ENCODE measurements at regions not wholly inside any gene's neighbourhood (a gene's known extent, or its start where the extent isn't known, plus 50 kb on each side); places are given as distances from the start of the nearest gene placed in this dataset.
"Not testable (repeated sequence)": the region's sequence is repeated elsewhere in the genome, so short reads cannot be mapped to it uniquely, and the experiment has no call there.

DNA sequence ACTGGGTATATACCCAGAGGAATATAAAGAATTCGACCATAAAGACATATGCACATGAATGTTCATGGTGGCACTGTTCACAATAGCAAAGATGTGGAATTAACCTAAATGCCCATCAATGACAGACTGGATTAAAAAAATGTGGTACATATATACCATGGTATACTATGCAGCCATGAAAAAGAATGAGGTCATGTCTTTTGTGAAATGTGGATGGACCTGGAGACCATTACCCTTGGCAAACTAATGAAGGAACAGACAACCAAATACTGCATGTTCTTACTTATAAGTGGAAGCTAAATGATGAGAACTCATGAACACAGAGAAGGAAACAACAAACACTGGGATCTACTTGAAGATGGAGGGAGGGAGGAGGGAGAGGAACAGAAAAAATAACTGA, 186.7 kb upstream of the SSTR4 start:
- DNase-seq (ENCODE audit: low read depth in 3 of 3): no peak

DNA sequence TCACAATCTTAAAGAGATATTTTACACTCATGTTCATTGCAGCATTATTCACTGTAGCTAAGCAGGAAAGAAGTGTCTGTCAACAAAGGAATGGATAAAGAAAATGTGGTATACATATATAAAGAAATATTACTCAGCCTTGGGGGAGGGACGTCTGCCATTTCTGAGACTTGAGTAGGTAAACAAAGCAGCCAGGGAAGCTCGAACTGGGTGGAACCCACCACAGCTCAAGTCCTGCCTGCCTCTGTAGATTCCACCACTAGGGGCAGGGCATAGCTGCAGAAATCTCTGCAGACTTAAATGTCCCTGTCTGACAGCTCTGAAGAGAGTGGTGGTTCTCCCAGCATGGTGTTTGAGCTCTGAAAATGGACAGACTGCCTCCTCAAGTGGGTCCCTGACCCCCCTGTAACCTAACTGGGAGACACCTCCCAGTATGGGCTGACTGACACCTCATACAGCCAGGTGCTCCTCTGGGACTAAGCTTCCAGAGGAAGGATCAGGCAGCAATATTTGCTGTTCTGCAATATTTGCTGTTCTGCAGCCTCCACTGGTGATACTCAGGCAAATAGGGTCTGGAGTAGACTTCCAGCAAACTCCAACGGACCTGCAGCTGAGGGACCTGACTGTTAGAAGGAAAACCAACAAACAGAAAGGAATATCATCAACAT, 183.3 kb upstream of the SSTR4 start:
- DNase-seq (ENCODE audit: low read depth in 3 of 3): not testable (repeated sequence)

DNA sequence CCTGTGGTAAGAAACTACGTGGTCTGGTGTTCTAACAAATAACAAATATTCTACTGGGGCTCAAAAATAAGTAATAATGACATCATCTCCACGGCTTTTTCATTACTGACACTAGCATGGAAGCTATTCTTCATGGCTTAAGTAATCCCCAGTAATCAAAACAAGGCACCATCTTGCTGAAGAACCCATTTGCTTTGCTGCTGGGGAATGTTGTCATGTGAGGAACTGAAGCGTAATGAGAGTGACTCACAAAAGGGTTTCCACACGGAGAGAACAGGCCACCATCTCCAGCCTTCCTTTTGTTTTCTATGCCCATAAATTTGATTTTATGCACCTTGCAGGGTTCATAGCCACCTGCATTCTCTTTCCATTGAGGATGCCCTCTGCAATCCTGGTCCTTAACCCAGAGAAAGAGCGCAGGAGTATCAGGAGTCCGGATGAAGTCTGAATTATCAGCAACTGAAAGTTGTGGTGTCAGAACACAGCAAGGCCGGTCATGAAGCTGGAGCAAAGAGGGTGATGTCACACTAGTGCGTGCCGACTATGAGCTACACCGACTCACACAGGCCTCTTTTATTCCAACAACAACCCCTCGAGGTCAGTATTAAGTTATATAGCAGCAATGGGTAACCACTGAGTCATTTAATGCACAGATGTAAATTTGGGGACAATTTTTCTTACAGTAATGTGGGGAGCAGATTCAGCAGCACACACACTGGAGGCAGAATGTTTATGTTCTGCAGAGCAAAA, 173.7 kb upstream of the SSTR4 start:
- no peak for DNase-seq (ENCODE audit: low read depth in 3 of 3)

DNA sequence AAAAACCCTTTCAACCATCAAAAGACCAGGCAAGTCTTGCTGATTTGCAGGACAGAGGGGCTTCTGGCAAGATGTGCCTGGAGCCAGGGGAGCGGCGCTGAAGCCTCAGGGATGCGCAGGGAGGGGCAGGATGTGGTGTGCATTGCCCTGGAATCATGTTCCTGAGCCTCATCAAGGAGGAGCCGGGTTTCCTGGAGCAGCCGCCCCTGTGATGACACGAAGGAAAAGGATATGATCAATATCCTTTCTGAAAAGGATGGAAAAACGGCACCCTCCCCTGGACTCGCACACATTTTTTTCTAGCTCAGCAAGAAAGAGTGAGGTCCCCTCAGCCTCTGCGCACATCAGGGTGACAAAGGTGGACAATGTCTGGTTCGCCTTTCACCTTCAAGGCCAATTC, 173.1 kb upstream of the SSTR4 start:
- no peak for DNase-seq (ENCODE audit: low read depth in 3 of 3)

DNA sequence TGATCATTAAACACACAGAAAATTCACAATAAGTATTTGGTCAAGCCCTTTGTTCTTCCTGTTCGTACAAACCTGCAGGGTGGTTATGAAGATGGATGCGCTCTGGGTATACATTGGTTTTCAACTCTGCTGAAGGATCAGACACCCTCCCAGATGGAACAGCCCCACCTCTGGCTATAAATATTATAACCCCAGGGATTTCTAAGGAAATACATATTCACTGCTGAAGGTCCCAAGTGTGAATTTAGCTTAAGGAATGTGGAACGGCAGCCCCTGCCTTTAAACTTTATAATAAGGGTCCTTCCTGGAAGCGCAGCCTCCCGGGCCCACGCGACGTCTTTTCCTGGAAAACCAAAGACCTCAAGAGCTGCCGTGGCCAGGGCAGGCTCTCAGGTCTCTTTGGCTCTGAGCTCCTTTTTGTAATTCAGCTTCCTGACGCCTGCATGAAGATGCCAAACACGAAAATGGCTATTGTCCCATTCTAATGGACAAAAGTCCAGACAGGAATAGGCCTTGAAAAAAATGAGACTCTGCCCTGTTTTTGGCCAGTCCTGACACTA, 172.4 kb upstream of the SSTR4 start:
- DNase-seq (ENCODE audit: low read depth in 3 of 3): no peak

DNA sequence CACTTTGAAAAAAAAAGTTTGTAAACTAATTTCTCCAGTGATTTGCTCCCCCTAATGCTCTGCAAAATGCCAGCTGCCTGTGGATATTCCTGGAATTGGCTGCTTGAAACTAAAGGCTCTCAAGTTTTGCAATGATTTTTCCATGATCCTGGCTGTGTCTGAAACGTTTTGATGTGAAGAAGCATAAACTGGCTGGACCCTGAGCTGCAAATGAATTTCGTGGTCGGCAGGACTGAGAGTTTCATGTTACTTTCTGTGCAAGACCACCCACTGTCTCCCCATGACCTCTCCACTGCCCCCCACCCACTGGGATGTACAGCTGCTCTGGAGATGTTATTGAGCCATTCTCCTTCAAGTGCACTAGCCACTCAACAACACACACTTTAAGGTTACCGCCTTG, 171.3 kb upstream of the SSTR4 start:
- DNase-seq (ENCODE audit: low read depth in 3 of 3): no peak

DNA sequence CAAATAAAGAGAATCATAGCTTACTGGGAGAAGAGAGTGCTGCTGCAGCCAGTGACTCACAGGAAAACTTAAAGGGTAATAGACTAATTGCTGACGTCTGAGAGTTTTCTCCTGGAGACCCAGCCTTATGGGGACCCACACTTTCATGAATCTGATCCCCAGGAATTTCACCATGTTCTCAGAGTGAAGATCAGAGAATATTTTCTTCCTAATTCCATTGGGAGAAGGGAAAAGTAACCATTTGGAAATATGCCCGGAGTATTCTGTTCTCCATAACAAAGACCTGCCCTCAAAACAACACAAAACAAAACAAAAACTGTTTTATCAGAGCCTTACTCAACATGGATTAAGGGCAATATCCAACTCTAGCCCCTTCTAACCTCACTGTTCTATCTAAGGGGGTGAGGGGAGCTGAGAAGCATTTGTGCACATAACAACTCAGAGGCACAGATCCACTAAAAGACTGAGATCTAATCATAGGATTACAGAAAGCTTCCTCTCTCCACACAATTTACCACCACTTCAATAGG, 168.2 kb upstream of the SSTR4 start:
- no peak for DNase-seq (ENCODE audit: low read depth in 3 of 3)

DNA sequence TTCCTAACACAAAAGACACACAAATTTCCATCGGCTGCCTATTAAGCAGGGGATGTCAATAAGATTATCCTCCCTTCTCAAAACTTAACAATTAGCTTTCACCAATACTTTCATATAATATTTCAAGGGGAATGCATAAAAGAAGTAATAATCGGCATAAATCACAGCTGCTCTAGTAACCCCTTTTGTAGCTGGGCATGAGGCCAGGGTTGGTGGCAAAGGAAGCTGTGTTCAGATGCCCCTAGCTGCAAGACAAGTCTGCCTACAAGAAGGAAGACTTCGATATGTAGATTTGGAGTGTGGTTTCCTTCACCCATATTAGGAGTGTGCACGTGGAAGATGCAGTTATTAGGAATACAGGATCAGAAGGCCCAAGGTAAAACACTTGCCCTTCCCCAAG, 156.9 kb upstream of the SSTR4 start:
- no peak for DNase-seq (ENCODE audit: low read depth in 3 of 3)

DNA sequence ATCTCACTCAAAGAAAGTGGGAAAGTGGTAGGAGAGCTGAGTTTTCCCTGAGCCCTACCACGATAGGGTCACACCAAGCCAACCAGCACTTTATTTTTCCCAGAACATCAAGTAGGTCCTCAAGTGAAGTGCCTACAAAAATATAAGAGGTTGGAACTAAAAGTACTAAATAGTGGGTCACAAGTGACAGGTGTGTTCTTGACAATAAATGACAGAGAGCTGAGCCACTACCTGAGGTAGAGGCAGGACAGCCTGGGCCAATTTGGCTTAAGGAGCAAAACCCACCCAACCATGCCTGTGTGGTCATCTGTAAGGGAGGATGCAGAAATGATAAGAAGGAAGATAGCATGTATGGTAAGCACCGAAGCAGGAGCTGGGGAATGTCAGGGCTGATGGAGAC, 154.8 kb upstream of the SSTR4 start:
- DNase-seq (ENCODE audit: low read depth in 3 of 3): no peak

DNA sequence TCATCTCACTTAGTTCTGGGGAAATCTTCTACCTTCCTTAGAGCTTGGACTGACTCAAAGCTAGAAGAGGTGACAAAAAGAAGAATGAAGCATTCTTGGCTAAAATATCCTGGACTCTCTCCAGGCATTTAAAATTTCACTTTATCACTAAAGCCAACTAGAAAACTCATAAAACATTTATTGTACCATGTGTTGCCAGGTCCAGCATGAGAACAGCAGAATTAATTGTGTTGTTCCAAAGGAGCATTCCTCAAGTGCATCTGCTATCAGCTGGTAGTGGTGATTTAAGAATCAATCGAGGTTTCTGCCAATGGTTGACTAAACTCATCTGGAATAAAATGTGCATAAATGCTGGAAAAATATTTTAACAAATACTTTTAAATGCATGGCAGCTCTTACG, 147.3 kb upstream of the SSTR4 start:
- DNase-seq (ENCODE audit: low read depth in 3 of 3): no peak

DNA sequence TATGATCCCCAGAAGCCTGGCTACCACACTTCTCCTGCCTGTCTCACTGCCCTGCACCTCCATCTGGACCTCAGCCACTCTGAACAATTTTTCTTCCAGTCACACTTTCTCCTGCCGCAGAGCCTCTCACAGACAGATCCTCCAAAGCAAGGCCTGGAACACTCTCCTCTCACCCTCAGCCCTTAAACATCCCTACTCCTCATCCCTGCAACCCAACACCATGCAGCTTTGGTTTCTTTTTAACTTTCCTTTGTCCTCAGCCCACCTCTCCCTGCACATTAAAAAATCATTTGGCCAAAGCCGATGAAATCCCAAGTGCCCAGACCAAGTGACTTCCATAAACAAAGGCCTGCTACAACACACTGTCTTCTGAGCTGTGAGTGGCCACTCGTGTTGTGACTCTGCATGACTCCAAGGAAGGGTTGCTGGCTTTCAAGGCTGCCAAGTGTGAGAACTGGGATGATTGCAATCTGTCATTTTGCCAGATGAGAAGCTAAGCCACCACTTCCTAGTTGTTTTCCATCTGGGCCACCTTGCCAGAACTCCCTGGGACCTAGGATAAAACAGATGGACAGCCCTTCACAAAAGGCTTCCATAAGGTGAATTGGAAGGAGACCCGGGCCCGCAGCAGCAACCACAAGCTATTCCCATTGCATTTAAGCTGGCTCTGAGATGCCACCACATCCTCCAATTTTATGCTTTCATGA, 144.4 kb upstream of the SSTR4 start:
- DNase-seq (ENCODE audit: low read depth in 3 of 3): no peak

DNA sequence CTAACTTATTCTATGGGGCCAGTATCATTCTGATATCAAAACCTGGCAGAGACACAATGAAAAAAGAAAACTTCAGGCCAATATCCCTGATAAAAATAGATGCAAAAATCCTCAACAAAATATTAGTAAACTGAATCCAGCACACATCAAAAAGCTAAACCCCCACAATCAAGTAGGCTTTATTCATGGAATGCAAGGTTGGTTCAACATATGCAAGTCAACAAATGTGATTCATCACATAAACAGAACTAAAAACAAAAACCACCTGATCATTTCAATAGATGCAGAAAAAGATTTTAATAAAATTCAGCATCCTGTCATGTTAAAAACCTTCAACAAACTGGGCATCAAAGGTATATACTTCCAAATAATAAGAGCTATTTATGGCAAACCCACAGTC, 133.9 kb upstream of the SSTR4 start:
- no peak for DNase-seq (ENCODE audit: low read depth in 3 of 3)

DNA sequence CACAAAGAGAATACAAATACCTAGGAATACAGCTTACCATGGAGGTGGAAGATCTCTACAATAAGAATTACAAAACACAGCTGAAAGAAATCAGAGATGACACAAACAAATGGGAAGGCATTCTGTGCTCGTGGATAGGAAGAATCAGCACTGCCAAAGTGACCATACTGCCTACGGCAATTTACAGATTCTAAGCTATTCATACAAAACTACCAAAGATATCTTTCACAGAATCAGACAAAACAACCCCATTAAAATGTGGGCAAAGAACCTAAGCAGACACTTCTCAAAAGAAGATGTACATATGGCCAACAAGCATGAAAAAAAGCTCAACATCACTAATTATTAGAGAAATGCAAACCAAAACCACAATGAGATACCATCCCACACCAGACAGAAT, 133.2 kb upstream of the SSTR4 start:
- DNase-seq (ENCODE audit: low read depth in 3 of 3): no peak

DNA sequence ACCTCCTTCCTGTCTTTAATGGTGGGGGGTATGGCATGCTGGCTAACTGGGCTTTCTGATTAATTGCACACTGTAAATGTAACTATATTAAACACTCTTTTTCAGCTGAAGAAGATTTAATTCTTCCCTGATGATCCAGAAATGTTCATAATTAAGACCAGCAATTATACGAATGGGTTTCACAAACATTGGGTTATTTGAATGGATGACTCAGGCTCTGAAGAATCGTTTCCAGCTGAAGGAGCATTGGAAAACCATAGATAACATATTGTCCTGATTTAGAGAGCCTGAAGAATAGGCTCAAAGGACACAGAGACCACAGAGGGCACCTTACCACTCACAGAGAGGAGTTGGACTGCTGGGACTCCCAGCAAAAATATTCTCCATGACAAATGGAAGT, 130.7 kb upstream of the SSTR4 start:
- no peak for DNase-seq (ENCODE audit: low read depth in 3 of 3)

DNA sequence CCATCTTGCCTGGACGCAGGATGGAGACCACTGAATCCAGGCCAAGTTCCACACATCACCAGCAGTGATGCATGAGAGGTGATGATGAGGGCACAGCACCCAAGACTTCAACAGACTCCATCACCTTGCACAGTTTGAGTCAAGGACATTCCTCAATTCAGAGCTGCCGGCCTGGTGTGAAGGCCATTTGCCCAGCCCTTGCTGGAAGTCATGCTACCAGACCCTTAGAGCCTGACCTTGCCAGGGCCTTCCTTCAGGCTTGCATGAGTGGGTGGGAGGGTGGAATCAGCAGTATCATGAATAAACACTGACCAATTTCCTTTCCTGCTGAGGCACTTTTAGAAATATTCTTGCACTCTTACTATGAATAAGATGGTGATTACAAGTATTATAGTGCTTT, 130.2 kb upstream of the SSTR4 start:
- no peak for DNase-seq (ENCODE audit: low read depth in 3 of 3)

DNA sequence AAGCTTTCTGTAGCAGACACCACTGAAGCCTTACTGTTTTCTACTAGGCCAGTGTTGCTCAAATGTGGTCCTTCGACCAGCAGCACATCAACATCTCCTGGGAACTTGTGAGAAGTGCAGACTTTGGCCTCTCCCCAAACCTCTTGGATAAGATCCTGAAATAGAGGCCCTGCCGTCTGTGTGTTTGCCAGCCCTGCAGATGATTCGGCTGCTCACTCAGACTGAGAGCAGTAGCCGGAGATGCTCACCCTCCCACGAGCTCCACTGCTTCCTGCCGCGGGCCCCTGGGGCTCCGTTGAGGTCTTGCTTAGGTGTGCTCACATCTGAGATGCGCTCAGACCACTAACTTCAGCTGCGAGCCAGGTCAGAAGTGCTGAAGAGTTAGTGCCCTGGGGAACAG, 129.5 kb upstream of the SSTR4 start:
- DNase-seq (ENCODE audit: low read depth in 3 of 3): no peak

DNA sequence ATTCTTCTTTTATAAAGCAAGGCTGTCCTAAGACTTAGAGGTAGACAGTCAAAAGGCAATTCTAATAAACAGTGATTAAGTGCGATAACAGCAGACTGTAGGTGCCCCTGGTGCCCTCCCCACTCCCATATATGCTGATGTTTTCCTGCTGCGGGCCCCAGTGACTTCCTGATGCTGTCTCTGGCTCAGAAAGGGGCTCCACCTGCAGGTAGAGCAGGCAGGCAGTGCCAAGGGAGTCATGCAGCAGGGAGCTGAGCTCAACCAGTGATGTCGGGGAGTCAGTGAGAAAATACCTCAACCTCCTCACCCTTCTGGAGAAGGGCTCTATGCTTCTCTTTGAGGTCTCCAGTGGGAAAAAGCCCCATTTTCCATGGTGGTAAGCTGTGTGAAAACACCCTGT, 126.7 kb upstream of the SSTR4 start:
- no peak for DNase-seq (ENCODE audit: low read depth in 3 of 3)

DNA sequence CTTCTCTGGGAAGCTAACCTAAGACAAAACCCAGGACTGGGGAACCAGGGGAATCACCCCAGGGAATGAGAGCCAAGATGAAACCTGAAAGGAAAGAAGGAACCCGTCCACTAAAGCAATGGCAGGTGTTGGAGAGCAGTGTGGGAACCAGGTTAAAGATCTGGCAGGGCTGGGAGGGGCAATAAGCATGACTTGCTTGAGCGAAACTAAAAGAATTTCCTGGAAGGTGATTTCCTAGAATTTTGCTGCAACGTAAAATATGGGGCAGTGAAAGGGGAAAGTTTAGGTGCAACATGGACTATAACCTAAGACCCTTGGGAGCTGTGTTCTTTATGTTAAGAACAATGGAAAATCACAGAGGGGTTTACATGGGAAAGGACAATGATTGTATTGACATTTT, 126.2 kb upstream of the SSTR4 start:
- DNase-seq (ENCODE audit: low read depth in 3 of 3): no peak

DNA sequence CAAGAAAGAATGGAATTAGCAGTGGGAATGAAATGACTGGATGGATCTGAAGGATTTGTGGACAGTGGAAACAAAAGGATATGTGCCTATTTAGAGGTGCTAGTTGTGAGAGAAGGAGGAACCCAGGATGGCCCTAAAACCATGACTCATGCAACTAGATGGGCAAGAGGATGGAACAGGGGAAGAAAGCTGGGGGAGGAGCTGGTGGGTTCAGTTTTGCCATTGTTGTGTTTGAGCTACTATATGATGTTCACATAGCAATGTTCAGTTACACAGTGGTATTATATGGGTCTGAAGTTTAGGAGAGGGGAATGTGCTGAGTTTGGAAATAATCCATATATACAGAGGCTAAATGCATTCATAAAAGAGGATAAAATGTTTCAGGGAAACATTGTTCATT, 125.7 kb upstream of the SSTR4 start:
- DNase-seq (ENCODE audit: low read depth in 3 of 3): no peak

DNA sequence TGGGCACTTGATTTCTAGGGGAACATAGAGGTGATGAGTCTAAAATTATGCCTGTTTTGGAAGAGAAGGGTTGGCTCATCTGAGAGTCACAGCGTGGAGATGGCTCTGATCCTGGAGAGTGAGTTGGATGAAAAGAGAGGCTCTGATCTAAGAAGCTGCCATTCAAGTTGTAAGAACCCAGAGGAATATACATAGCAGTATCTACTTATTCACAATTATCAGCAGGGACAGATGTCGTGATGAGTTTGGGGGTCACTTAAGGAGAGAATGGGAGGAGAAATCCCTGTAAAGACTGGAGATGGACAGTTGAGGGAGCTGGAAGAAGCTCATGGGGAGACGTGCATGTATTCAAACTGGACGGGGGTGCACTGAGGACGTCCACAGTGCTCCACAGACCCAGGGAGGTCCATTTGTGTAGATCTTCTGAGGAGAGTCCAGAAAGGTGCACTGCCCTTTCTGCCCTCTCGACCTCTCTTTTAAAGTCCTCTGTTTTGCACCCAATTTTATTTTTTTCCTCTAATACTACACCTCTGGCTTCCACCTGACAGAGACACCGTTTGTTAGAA, 124.7 kb upstream of the SSTR4 start:
- DNase-seq (ENCODE audit: low read depth in 3 of 3): no peak

DNA sequence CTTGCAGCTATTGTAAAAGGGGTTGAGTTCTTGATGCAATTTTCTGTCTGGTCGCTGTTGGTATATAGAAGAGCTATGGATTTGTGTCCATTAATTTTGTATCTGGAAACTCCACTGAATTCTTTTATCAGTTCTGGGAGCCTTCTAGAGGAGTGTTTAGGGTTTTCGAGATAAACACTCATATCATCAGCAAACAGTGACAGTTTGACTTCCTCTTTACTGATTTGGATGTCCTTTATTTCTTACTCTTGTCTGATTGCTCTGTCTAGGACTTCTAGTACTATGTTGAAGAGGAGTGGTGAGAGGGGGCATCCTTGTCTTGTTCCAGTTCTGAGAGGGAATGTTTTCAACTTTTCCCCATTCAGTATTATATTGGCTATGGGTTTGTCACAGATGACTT, 120.8 kb upstream of the SSTR4 start:
- DNase-seq (ENCODE audit: low read depth in 3 of 3): no peak

DNA sequence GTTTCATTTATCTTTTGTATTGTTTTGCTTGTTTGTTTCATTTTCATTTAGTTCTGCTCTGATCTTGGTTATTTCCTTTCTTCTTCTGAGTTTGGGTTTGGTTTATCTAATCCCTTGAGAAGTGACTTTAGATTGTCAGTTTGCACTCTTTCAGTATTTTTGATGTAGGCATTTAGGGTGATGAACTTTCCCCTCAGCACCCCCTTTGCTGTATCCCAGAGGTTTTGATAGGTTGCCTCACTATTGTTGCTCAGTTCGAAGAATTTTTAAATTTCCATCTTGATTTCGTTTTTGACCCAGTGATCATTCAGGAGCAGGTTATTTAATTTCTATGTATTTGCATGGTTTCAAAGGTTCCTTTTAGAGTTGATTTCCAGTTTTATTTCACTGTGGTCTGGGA, 119.6 kb upstream of the SSTR4 start:
- no peak for DNase-seq (ENCODE audit: low read depth in 3 of 3)

Measured in stimulated activated CD4-positive, alpha-beta T cell treated with anti-CD3 and anti-CD28 coated beads, TNF-alpha, amount 100 ng/mL, for 24 hours (primary cell).